ENCODE measurements at regions not wholly inside any gene's neighbourhood (a gene's known extent, or its start where the extent isn't known, plus 50 kb on each side); places are given as distances from the start of the nearest gene placed in this dataset.

- Histone ChIP-seq H3K9me3 (ENCODE audit: control insufficient read depth, low read length) (no peaks in the 10 kb centered on the region), H3K27me3 (ENCODE audit: control insufficient read depth, insufficient read depth, low read length, poor library complexity, severe bottlenecking) (no peaks in the 10 kb centered on the region), H3K4me3 (ENCODE audit: insufficient read depth, low read depth, low read length) (no peak overlapping the region), H3K27ac (ENCODE audit: insufficient read depth, low read depth, low read length, poor library complexity, severe bottlenecking) (no peak overlapping the region), H3K36me3 (ENCODE audit: control insufficient read depth, insufficient read depth, low read length) (no peaks in the 10 kb centered on the region), H3K4me1 (ENCODE audit: control insufficient read depth, insufficient read depth, low read length) (no peaks in the 10 kb centered on the region)
- 83 to 85% methylated on average over 5 of the region's 5 CpGs for WGBS, 2 experiments
These were observed 188.0 kb downstream of the HAPSTR1 start for GRCh38 chr16:9279291-9280068.

GRCh38 chr16:9280069-9280466, 188.6 kb downstream of the HAPSTR1 start:
- Histone ChIP-seq H3K4me3 (ENCODE audit: insufficient read depth, low read depth, low read length) (no peak overlapping the region), H3K27me3 (ENCODE audit: control insufficient read depth, insufficient read depth, low read length, poor library complexity, severe bottlenecking) (no peaks in the 10 kb centered on the region), H3K27ac (ENCODE audit: insufficient read depth, low read depth, low read length, poor library complexity, severe bottlenecking) (no peak overlapping the region), H3K36me3 (ENCODE audit: control insufficient read depth, insufficient read depth, low read length) (no peaks in the 10 kb centered on the region), H3K4me1 (ENCODE audit: control insufficient read depth, insufficient read depth, low read length) (no peaks in the 10 kb centered on the region), H3K9me3 (ENCODE audit: control insufficient read depth, low read length) (no peaks in the 10 kb centered on the region)
- 98% methylated on average over 3 of the region's 3 CpGs for WGBS, 2 experiments

- Histone ChIP-seq H3K4me1 (ENCODE audit: control insufficient read depth, insufficient read depth, low read length) (no peaks in the 10 kb centered on the region), H3K4me3 (ENCODE audit: insufficient read depth, low read depth, low read length) (no peak overlapping the region), H3K27me3 (ENCODE audit: control insufficient read depth, insufficient read depth, low read length, poor library complexity, severe bottlenecking) (no peaks in the 10 kb centered on the region), H3K27ac (ENCODE audit: insufficient read depth, low read depth, low read length, poor library complexity, severe bottlenecking) (no peak overlapping the region), H3K9me3 (ENCODE audit: control insufficient read depth, low read length) (no peaks in the 10 kb centered on the region), H3K36me3 (ENCODE audit: control insufficient read depth, insufficient read depth, low read length) (no peaks in the 10 kb centered on the region)
- 87 to 90% methylated on average over 3 of the region's 3 CpGs for WGBS, 2 experiments
These were observed 195.5 kb downstream of the HAPSTR1 start for GRCh38 chr16:9286930-9287329.

GRCh38 chr16:9296271-9296590, 204.8 kb downstream of the HAPSTR1 start:
- H3K9me3 ChIP-seq (ENCODE audit: control insufficient read depth, low read length) = no peaks in the 10 kb centered on the region
- no peaks in the 10 kb centered on the region for H3K4me1 ChIP-seq (ENCODE audit: control insufficient read depth, insufficient read depth, low read length)
- WGBS, 2 experiments = 88 to 90% methylated on average over 2 of the region's 2 CpGs
- H3K27me3 ChIP-seq (ENCODE audit: control insufficient read depth, insufficient read depth, low read length, poor library complexity, severe bottlenecking) = no peaks in the 10 kb centered on the region
- H3K36me3 ChIP-seq (ENCODE audit: control insufficient read depth, insufficient read depth, low read length) = no peaks in the 10 kb centered on the region
- no peak overlapping the region for H3K27ac ChIP-seq (ENCODE audit: insufficient read depth, low read depth, low read length, poor library complexity, severe bottlenecking)
- H3K4me3 ChIP-seq (ENCODE audit: insufficient read depth, low read depth, low read length) = no peak overlapping the region

GRCh38 chr16:9297437-9298113, 206.1 kb downstream of the HAPSTR1 start:
- 57 to 62% methylated on average over 11 to 12 of the region's 12 CpGs for WGBS, 2 experiments
- no peak overlapping the region for H3K27ac ChIP-seq (ENCODE audit: insufficient read depth, low read depth, low read length, poor library complexity, severe bottlenecking)
- no peaks in the 10 kb centered on the region for H3K36me3 ChIP-seq (ENCODE audit: control insufficient read depth, insufficient read depth, low read length)
- no peaks in the 10 kb centered on the region for H3K9me3 ChIP-seq (ENCODE audit: control insufficient read depth, low read length)
- H3K4me3 ChIP-seq (ENCODE audit: insufficient read depth, low read depth, low read length) = no peak overlapping the region
- H3K4me1 ChIP-seq (ENCODE audit: control insufficient read depth, insufficient read depth, low read length) = no peaks in the 10 kb centered on the region
- no peaks in the 10 kb centered on the region for H3K27me3 ChIP-seq (ENCODE audit: control insufficient read depth, insufficient read depth, low read length, poor library complexity, severe bottlenecking)

GRCh38 chr16:9300252-9300651, 208.8 kb downstream of the HAPSTR1 start:
- Histone ChIP-seq H3K4me1 (ENCODE audit: control insufficient read depth, insufficient read depth, low read length) (no peaks in the 10 kb centered on the region), H3K36me3 (ENCODE audit: control insufficient read depth, insufficient read depth, low read length) (no peaks in the 10 kb centered on the region), H3K9me3 (ENCODE audit: control insufficient read depth, low read length) (no peaks in the 10 kb centered on the region), H3K27me3 (ENCODE audit: control insufficient read depth, insufficient read depth, low read length, poor library complexity, severe bottlenecking) (no peaks in the 10 kb centered on the region), H3K27ac (ENCODE audit: insufficient read depth, low read depth, low read length, poor library complexity, severe bottlenecking) (no peak overlapping the region), H3K4me3 (ENCODE audit: insufficient read depth, low read depth, low read length) (no peak overlapping the region)
- WGBS, 2 experiments = 87 to 92% methylated on average over 4 of the region's 4 CpGs

- Histone ChIP-seq H3K36me3 (ENCODE audit: control insufficient read depth, insufficient read depth, low read length) (no peaks in the 10 kb centered on the region), H3K4me3 (ENCODE audit: insufficient read depth, low read depth, low read length) (no peak overlapping the region), H3K27me3 (ENCODE audit: control insufficient read depth, insufficient read depth, low read length, poor library complexity, severe bottlenecking) (no peaks in the 10 kb centered on the region), H3K27ac (ENCODE audit: insufficient read depth, low read depth, low read length, poor library complexity, severe bottlenecking) (no peak overlapping the region), H3K4me1 (ENCODE audit: control insufficient read depth, insufficient read depth, low read length) (no peaks in the 10 kb centered on the region), H3K9me3 (ENCODE audit: control insufficient read depth, low read length) (no peaks in the 10 kb centered on the region)
- 93% methylated on average over 6 of the region's 6 CpGs for WGBS, 2 experiments
These were observed 210.6 kb downstream of the HAPSTR1 start for GRCh38 chr16:9302072-9302471.

GRCh38 chr16:9306753-9307152, 215.3 kb downstream of the HAPSTR1 start:
- WGBS, 2 experiments = 75 to 88% methylated on average over 2 of the region's 3 CpGs
- no peaks in the 10 kb centered on the region for H3K36me3 ChIP-seq (ENCODE audit: control insufficient read depth, insufficient read depth, low read length)
- peaks cover 6% of the 10 kb centered on the region for H3K4me1 ChIP-seq (ENCODE audit: control insufficient read depth, insufficient read depth, low read length)
- no peaks in the 10 kb centered on the region for H3K9me3 ChIP-seq (ENCODE audit: control insufficient read depth, low read length)
- H3K27me3 ChIP-seq (ENCODE audit: control insufficient read depth, insufficient read depth, low read length, poor library complexity, severe bottlenecking) = no peaks in the 10 kb centered on the region
- no peak overlapping the region for H3K27ac ChIP-seq (ENCODE audit: insufficient read depth, low read depth, low read length, poor library complexity, severe bottlenecking)
- no peak overlapping the region for H3K4me3 ChIP-seq (ENCODE audit: insufficient read depth, low read depth, low read length)

GRCh38 chr16:9307446-9307845, 216.0 kb downstream of the HAPSTR1 start:
- H3K27me3 ChIP-seq (ENCODE audit: control insufficient read depth, insufficient read depth, low read length, poor library complexity, severe bottlenecking) = no peaks in the 10 kb centered on the region
- no peaks in the 10 kb centered on the region for H3K36me3 ChIP-seq (ENCODE audit: control insufficient read depth, insufficient read depth, low read length)
- no peaks in the 10 kb centered on the region for H3K9me3 ChIP-seq (ENCODE audit: control insufficient read depth, low read length)
- no peak overlapping the region for H3K27ac ChIP-seq (ENCODE audit: insufficient read depth, low read depth, low read length, poor library complexity, severe bottlenecking)
- H3K4me1 ChIP-seq (ENCODE audit: control insufficient read depth, insufficient read depth, low read length) = peaks cover 6% of the 10 kb centered on the region
- WGBS, 2 experiments = 94 to 98% methylated on average over 4 of the region's 4 CpGs
- H3K4me3 ChIP-seq (ENCODE audit: insufficient read depth, low read depth, low read length) = no peak overlapping the region

GRCh38 chr16:9308356-9308801, 216.9 kb downstream of the HAPSTR1 start:
- H3K9me3 ChIP-seq (ENCODE audit: control insufficient read depth, low read length) = no peaks in the 10 kb centered on the region
- H3K4me1 ChIP-seq (ENCODE audit: control insufficient read depth, insufficient read depth, low read length) = peaks cover 6% of the 10 kb centered on the region
- 80 to 84% methylated on average over 8 of the region's 8 CpGs for WGBS, 2 experiments
- H3K27ac ChIP-seq (ENCODE audit: insufficient read depth, low read depth, low read length, poor library complexity, severe bottlenecking) = no peak overlapping the region
- no peaks in the 10 kb centered on the region for H3K27me3 ChIP-seq (ENCODE audit: control insufficient read depth, insufficient read depth, low read length, poor library complexity, severe bottlenecking)
- H3K36me3 ChIP-seq (ENCODE audit: control insufficient read depth, insufficient read depth, low read length) = no peaks in the 10 kb centered on the region
- H3K4me3 ChIP-seq (ENCODE audit: insufficient read depth, low read depth, low read length) = no peak overlapping the region

All from ectodermal cell (in vitro differentiated cells).